CMK (cell line): ENCODE measurements at regions not wholly inside any gene's neighbourhood (a gene's known extent, or its start where the extent isn't known, plus 50 kb on each side); places are given as distances from the start of the nearest gene placed in this dataset.

Source experiments
- DNase-seq: peaks from one replicate; pipeline ENCODE4 v3.0.0-alpha.2; 2010; ENCODE audit warnings: low read depth

- no peak for DNase-seq
Observed at GRCh38 chr14:84197704-84198103, 1332.2 kb upstream of the FLRT2 start.

DNA sequence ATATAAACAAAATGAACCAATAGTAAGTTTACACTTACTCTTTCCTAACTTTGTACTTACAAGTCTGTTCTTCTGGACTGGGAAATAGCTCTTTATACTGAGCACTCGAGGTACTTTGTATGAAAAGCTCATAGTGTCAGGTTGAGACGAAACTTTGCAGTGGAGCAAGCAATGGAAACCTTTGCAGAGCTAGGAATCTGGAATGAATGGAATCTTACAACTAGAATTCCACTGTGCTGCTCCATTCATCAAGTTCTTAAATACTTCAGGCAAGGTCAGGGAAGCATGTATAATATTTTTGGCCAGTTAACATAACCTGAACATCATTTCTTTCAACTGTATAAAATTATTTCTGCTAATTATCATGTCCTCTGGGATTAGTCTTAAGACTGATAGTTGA is 1327.5 kb upstream of the FLRT2 start:
- no peak for DNase-seq

- DNase-seq = no peak
Observed at GRCh38 chr14:84203896-84204295, 1326.0 kb upstream of the FLRT2 start.

GRCh38 chr14:84208451-84208850 is 1321.5 kb upstream of the FLRT2 start:
- DNase-seq = no peak

DNA sequence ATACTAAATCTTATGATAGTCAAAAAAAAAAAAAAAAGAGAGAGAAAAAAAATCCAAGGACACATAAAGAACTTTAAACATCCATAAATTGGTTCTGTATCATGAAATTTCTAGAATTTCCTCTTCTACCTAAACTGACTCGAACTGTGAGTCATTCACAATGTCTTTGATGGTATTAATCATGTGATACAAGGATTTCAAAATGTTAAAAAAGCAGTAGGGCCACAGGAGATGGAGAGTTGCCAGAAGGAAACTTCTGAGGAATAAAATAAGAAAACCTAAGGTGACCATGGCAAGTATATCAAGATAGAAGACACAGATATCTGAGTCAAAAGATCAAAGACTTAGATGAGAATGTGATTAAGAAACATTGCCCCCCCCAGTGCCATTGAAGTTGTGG is 1320.9 kb upstream of the FLRT2 start:
- no peak for DNase-seq

DNA sequence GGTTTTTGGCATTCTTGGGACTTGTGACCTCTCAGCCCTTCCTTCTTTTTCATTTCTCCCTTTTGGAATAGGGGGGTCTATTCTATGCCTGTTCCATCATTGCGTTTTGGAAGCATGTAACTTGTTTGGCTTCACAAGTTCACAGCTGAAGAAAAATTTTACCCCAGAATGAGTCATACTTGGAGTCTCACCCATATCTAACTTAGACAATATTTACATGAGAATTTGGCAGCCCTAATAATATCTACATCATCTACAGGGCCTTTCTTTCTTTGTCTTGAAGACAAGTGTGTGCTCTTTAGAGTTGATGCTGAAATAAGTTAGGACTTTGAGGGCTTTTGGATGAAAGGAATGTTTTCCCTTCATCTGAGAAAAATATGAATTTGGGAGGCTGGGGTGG is 1312.9 kb upstream of the FLRT2 start:
- no peak for DNase-seq

- DNase-seq = peak; percentile 24
Observed at GRCh38 chr14:84225268-84225667, 1304.7 kb upstream of the FLRT2 start.

DNA sequence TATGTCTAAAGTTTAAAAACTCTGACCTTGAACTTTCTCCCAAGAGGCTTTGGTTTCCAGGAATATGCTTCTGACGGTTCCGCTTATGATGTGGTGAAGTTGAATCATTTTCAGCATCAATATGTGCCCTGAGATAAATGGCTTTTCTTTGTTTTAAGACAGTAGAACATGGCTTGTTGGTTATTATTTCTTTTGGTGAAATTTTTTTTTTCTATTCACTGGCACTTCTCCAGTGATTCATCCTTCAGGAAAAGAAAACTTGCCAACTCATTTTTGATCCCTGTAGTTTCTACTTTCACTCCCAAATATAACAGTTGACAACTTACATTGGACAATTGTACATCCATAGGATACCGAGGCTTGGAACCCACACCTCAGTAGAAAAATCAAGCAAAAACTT is 1301.2 kb upstream of the FLRT2 start:
- DNase-seq = no peak

DNA sequence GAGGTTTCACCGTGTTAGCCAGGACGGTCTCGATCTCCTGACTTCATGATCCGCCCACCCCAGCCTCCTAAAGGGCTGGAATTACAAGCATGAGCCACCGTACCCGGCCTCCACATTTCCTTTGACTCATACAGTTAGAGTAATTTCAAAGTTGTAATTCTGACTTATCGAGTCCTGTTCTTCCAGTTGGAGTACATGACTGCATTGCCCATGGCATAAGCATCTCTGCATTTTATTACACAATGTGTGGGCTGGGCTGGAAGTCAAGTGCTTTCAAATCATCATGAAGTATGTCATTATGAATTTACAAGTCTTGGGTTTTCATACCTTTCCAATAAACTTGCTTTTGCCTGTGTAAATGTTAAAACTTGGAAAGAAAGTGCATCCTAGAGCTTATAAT is 1295.7 kb upstream of the FLRT2 start:
- DNase-seq = no peak

GRCh38 chr14:84236290-84236689 is 1293.7 kb upstream of the FLRT2 start:
- no peak for DNase-seq

GRCh38 chr14:84237881-84238280 is 1292.1 kb upstream of the FLRT2 start:
- no peak for DNase-seq

- no peak for DNase-seq
Observed at GRCh38 chr14:84247693-84248092, 1282.3 kb upstream of the FLRT2 start.

GRCh38 chr14:84250893-84251292 is 1279.1 kb upstream of the FLRT2 start:
- no peak for DNase-seq

GRCh38 chr14:84251411-84252115 is 1278.4 kb upstream of the FLRT2 start:
- no peak for DNase-seq

GRCh38 chr14:84252706-84253105 is 1277.2 kb upstream of the FLRT2 start:
- no peak for DNase-seq

GRCh38 chr14:84253326-84253725 is 1276.6 kb upstream of the FLRT2 start:
- DNase-seq = no peak

- DNase-seq = no peak
Observed at GRCh38 chr14:84254290-84254689, 1275.7 kb upstream of the FLRT2 start.

DNA sequence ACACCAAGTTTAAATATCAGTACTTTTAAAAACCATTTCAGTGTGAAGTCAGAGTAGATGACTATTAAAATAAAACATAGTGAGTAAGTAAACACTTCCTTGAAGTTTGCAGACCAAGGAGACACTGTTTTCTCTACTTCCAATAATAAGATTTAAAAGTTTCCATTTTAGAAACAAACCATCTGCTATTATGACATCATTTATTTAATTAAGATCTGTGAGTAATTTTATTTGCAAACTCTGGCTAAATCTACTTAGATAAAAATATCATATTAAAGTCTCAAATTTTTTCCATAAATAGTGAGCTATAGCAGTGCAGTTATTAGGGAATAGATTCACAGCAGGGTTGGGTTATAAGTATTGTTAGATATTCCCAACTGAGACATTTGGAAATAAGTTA is 1267.0 kb upstream of the FLRT2 start:
- DNase-seq = no peak

GRCh38 chr14:84272290-84272721 is 1257.6 kb upstream of the FLRT2 start:
- DNase-seq = no peak

DNA sequence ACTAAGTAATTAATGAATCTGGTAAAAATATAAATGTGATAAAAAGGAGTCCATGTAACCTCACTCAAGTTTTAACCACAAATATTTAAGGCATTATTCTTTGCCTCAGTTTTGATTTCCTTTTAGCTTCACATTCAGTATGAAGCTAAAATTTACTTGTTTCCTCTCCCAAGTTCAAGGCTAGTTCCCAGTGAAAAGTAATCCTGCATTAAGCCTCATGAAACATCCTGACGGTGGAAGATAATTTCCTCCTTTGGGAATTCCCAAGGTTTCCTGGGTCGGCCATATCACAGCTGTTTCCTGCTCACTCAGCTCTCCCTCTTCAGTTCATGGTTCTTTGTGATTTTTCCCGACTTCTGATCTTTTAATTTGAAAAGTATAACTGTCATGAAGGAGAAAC is 1256.8 kb upstream of the FLRT2 start:
- no peak for DNase-seq

DNA sequence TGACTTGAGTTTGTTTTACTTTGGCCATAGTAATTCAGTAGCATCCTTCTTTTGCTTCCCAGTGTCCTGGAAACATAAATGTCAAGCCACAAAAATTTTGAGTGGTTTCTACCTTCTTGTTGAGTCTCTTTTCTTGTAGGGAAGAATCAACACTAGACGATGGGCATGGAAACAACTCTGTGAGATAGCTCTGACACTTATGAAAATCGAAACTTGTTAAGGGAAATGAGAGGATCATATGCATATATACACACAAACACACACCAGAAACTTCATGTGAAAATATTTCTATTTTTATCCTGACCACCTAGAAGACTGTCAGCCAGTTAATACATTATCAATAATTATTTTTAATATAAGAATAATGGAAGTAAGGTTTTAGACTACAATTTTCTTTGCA is 1247.3 kb upstream of the FLRT2 start:
- no peak for DNase-seq

- DNase-seq = no peak
Observed at GRCh38 chr14:84288781-84289180, 1241.2 kb upstream of the FLRT2 start.

GRCh38 chr14:84298663-84299195 is 1231.2 kb upstream of the FLRT2 start:
- DNase-seq = no peak

- no peak for DNase-seq
Observed at GRCh38 chr14:84303140-84303539, 1226.8 kb upstream of the FLRT2 start.
